BLaER1 treated with 17β-estradiol and CSF1 and Interleukin-3, amounts not matched to agents 10 nM and 100 nM (cell line): ENCODE measurements at regions not wholly inside any gene's neighbourhood (a gene's known extent, or its start where the extent isn't known, plus 50 kb on each side); places are given as distances from the start of the nearest gene placed in this dataset.
A peak's percentile ranks its signal among the peaks of the same experiment; 100 is the strongest.
"Not testable (repeated sequence)": the region's sequence is repeated elsewhere in the genome, so short reads cannot be mapped to it uniquely, and the experiment has no call there.

Source experiments
- H3K27ac ChIP-seq, 11 experiments: shearing (Covaris generic); formaldehyde crosslinking; 2 replicates each; pipeline ENCODE4 v1.8.1; 2022
- H3K27me3 ChIP-seq, 11 experiments: shearing (Covaris generic); formaldehyde crosslinking; 2 replicates each; pipeline ENCODE4 v1.8.1; 2022
- H3K36me3 ChIP-seq, 11 experiments: shearing (Covaris generic); formaldehyde crosslinking; 2 replicates each; pipeline ENCODE4 v1.8.1; 2022
- H3K4me1 ChIP-seq, 10 experiments: shearing (Covaris generic); formaldehyde crosslinking; 2 replicates each; pipeline ENCODE4 v1.8.1; 2022
- H3K4me2 ChIP-seq, 11 experiments: shearing (Covaris generic); formaldehyde crosslinking; 2 replicates each; pipeline ENCODE4 v1.8.1; 2022
- H3K4me3 ChIP-seq, 10 experiments: shearing (Covaris generic); formaldehyde crosslinking; 2 replicates each; pipeline ENCODE4 v1.8.1; 2022
- H3K9ac ChIP-seq, 11 experiments: shearing (Covaris generic); formaldehyde crosslinking; 2 replicates each; pipeline ENCODE4 v1.8.1; 2022
- H3K9me3 ChIP-seq, 11 experiments: shearing (Covaris generic); formaldehyde crosslinking; replicated peaks in 1 of 11; 2 replicates each; pipeline ENCODE4 v1.8.1; 2022
- H4K20me1 ChIP-seq, 11 experiments: shearing (Covaris generic); formaldehyde crosslinking; 2 replicates each; pipeline ENCODE4 v1.8.1; 2022
- Cebpa-rat ChIP-seq, 11 experiments: shearing (Covaris generic); IDR thresholded peaks; 2 replicates each; pipeline ENCODE4 v1.8.1; 2022

DNA sequence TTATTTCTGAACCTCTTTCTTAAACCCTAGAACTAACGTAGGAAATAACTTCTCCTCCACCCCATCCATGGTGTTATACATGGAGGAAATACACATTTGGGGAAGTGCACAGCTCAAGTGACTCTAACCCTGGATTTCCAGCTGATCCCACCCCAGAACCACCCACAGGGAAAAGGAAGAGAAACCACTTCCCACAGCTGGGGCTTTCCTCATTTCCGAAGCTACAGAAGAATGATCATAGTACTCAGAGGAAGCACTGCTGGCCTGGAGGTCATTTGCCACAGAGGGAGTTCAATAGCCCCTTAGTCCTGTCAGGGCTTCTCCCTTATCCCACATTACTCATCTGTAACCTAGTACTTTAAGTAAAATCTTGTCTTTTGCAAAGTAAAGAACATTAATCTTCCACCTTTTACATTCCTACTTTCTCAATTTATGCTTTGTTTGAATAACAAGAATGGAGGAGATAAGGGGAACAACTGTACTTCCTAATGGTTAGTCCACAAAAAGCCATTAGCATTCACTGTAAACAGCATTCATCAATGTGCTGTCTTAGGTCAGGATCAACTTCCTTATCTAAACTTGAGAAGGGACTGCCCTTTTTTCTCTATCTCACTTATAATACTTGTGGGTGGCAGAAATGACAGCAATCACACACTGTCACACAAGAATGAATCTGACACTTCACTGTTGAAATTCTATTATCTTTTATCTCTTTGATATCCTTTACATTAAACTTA, 63.0 kb upstream of the RGS1 start:
- H3K27me3 ChIP-seq = no peaks in the 10 kb centered on the region
- TF ChIP-seq Cebpa-rat (IDR thresholded peaks at IDR 0.05) = no peak
- no peaks in the 10 kb centered on the region for H3K36me3 ChIP-seq
- no peak overlapping the region for H3K4me3 ChIP-seq
- H3K9me3 ChIP-seq = no peaks in the 10 kb centered on the region
- peaks cover 39 to 62% (median 54%) of the 10 kb centered on the region in 10 experiments for H3K4me1 ChIP-seq
- no peaks in the 10 kb centered on the region for H4K20me1 ChIP-seq
- peak overlapping the region; percentile 45 to 83 (median 69) for H3K4me2 ChIP-seq
- H3K27ac ChIP-seq = peak overlapping the region in 10 of 11 experiments; percentile 6 to 76 (median 46); a peak in 16 of 22 replicates
- H3K9ac ChIP-seq = peak overlapping the region in 2 of 11 experiments; percentile 39 to 49; a peak in 4 of 22 replicates

DNA sequence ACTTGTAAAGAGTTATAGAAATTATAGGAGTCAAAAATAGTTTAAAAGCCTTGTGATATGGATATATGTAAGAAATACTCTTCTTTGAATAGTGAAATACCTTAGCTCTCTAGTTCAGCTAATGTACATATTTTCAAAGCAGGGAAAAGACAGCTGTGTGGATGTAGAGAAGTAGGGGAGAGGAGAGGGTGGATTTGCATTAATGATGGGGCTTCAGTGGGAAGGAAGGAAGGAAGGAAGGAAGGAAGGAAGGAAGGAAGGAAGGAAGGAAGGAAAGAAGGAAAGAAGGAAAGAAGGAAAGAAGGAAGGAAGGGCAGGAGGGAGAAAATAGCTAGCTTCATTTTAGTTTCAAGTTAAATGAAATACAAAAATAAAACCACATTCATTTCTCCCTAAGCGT, 62.4 kb upstream of the RGS1 start:
- no peaks in the 10 kb centered on the region for H4K20me1 ChIP-seq
- H3K27me3 ChIP-seq = no peaks in the 10 kb centered on the region
- no peak overlapping the region for H3K4me3 ChIP-seq
- H3K9ac ChIP-seq = no peak overlapping the region
- peak overlapping the region in 10 of 11 experiments; percentile 45 to 83 (median 74); a peak in 18 of 22 replicates for H3K4me2 ChIP-seq
- H3K27ac ChIP-seq = peak overlapping the region in 7 of 11 experiments; percentile 38 to 76 (median 54); a peak in 14 of 22 replicates
- peaks cover 41 to 65% (median 57%) of the 10 kb centered on the region in 10 experiments for H3K4me1 ChIP-seq
- no peaks in the 10 kb centered on the region for H3K36me3 ChIP-seq
- TF ChIP-seq Cebpa-rat (IDR thresholded peaks at IDR 0.05) = no peak
- no peaks in the 10 kb centered on the region for H3K9me3 ChIP-seq

DNA sequence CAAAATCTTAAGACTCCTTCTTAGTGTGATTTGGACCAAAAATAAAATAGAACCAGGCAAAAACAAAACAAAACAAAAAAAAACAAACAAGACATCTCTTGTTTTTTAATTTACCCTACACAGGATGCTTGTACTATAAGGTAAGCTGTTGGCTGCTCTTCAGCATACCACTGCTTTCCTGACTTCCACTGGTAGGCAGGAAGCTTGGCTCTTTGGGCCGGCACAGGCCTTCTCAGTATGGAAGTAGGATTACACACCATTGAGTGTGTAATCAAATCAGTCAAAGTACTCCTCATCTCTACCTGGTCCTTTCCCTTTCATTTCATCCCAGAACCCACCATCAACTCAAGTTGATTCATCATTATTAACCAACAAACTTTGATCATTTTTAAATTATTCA, 61.9 kb upstream of the RGS1 start:
- no peaks in the 10 kb centered on the region for H3K9me3 ChIP-seq
- no peaks in the 10 kb centered on the region for H4K20me1 ChIP-seq
- H3K36me3 ChIP-seq = no peaks in the 10 kb centered on the region
- no peak overlapping the region for H3K9ac ChIP-seq
- no peak overlapping the region for H3K4me3 ChIP-seq
- H3K4me2 ChIP-seq = peak overlapping the region in 10 of 11 experiments; percentile 10 to 83 (median 72); a peak in 15 of 22 replicates
- peaks cover 41 to 65% (median 57%) of the 10 kb centered on the region in 10 experiments for H3K4me1 ChIP-seq
- TF ChIP-seq Cebpa-rat (IDR thresholded peaks at IDR 0.05) = no peak
- H3K27ac ChIP-seq = peak overlapping the region in 5 of 11 experiments; percentile 42 to 76 (median 64); a peak in 9 of 22 replicates
- H3K27me3 ChIP-seq = no peaks in the 10 kb centered on the region

DNA sequence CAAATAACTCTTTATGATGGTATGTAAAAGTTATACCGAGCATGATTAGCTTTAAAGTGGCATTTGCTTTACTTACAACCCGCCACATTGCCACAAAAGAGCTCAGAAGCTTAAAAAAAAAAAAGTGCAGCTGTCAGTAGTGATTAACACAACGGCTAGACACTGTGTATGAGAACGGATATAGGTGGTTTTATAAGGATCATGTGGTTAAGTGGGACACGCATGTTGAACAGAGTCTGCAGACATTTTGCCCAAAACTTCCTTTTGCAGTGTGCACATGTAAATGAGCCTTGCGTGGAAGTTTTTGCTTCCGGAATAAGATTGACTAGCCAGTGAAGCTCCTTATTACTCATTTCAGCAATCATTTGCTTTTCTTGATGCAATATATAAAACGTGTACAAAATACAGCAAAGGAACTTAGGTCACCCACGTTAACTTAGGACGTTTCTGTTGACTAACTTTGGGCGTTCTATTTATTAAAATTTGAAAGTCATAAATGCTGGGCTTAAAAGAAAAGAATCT, 58.7 kb upstream of the RGS1 start:
- H3K4me2 ChIP-seq = peak overlapping the region; percentile 63 to 94 (median 76)
- H3K27ac ChIP-seq = peak overlapping the region; percentile 27 to 94 (median 66); a peak in 21 of 22 replicates
- H3K9ac ChIP-seq = peak overlapping the region in 9 of 11 experiments; percentile 15 to 77 (median 59); a peak in 14 of 22 replicates
- peak overlapping the region in 5 of 10 experiments; percentile 2 to 39 (median 7); a peak in 7 of 20 replicates for H3K4me3 ChIP-seq
- H3K27me3 ChIP-seq = no peaks in the 10 kb centered on the region
- TF ChIP-seq Cebpa-rat (IDR thresholded peaks at IDR 0.05) = peak in 6 of 11 experiments; percentile 41 to 92 (median 77); a peak in 10 of 22 replicates
- no peaks in the 10 kb centered on the region for H3K36me3 ChIP-seq
- H4K20me1 ChIP-seq = no peaks in the 10 kb centered on the region
- H3K9me3 ChIP-seq = no peaks in the 10 kb centered on the region
- peaks cover 46 to 74% (median 70%) of the 10 kb centered on the region in 10 experiments for H3K4me1 ChIP-seq

DNA sequence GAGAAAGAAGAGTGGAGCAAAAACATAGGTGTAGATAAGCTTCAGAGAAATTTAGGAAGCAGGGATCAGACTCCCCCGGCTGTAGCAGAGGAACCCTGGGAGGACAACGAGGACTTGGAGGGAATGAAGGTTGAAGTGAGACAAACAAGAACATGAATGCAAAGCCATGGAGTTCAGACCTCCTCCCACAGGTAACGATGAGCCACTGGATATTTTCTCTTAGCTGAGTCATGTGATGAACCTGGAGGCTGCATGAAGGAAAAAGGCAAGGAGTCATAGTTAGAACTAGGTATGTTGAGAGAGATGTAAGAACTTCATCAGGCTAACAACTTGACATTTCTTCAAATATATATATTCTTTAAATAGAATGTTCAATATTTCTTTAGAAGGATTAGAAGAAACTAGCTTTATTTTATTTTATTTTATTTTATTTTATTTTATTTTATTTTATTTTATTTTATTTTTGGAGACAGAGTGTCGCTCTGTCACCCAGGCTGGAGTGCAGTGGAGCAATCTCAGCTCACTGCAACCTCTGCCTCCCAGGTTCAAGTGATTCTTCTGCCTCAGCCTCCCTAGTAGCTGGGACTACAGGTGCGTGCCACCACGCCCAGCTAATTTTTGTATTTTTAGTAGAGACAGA, 57.7 kb upstream of the RGS1 start:
- Histone ChIP-seq H3K27ac (peak overlapping the region in 10 of 11 experiments; percentile 10 to 94 (median 66); a peak in 17 of 22 replicates), H3K4me1 (peaks cover 43 to 74% (median 68%) of the 10 kb centered on the region in 10 experiments), H3K4me2 (peak overlapping the region; percentile 47 to 94 (median 74)), H3K9ac (peak overlapping the region in 3 of 11 experiments; percentile 12 to 70 (median 59); a peak in 4 of 22 replicates)
- H3K9me3 ChIP-seq, H3K36me3 ChIP-seq, H4K20me1 ChIP-seq, H3K4me3 ChIP-seq, H3K27me3 ChIP-seq: not testable (repeated sequence)

DNA sequence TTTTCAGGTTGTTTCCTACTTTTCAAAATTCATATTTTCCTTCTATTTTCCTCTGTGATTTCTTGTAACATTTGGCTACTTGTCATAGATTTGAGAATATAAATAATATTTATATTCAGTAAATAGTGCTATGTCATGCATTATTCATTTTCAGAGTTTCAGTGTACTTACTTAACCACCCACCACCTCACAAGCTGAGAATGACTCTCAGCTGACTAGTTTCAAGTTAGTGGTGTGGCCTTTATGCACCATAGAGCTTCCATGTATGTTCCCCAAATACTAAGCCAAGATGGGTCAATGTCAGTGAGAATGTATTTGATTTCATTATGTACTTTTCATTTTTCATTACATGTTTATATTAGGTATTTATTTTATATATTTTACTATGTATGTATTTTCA, 56.9 kb upstream of the RGS1 start:
- Histone ChIP-seq H3K9ac (no peak overlapping the region), H3K4me1 (peaks cover 39 to 65% (median 59%) of the 10 kb centered on the region in 10 experiments), H3K27me3 (no peaks in the 10 kb centered on the region), H3K9me3 (no peaks in the 10 kb centered on the region), H4K20me1 (no peaks in the 10 kb centered on the region), H3K4me2 (no peak overlapping the region), H3K36me3 (no peaks in the 10 kb centered on the region), H3K4me3 (no peak overlapping the region), H3K27ac (peak overlapping the region in 2 of 11 experiments; percentile 71 to 94; a peak in 2 of 22 replicates)
- no peak for TF ChIP-seq Cebpa-rat (IDR thresholded peaks at IDR 0.05)

DNA sequence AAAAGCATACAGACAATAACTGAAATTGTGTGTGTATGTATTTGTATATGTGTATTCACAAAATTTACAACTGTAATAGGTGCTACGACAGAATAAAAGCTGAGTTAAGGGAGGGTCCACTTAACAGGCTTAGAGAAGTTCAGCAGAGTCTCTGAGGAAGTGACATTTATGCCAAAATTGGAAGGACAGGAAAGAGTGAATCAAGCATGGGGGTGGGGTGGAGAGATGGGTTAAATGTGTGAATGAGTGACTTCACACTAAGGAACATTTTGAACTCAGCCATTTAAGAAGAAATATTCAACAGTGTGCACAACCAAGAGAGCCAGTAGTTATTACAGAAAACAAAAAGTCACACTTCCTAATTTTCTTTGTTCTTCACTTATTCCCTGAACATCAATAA, 53.8 kb upstream of the RGS1 start:
- H3K9ac ChIP-seq = no peak overlapping the region; a peak in 1 of 22 replicates
- H3K4me1 ChIP-seq = peaks cover 21 to 48% (median 38%) of the 10 kb centered on the region in 10 experiments
- H3K27me3 ChIP-seq = no peaks in the 10 kb centered on the region
- H3K4me3 ChIP-seq = 0 out of 20 replicates have a peak overlapping the region, but pooled peaks of 1 of the 10 experiments have one; percentile 18
- no peaks in the 10 kb centered on the region for H4K20me1 ChIP-seq
- peak overlapping the region; percentile 59 to 83 (median 71) for H3K4me2 ChIP-seq
- H3K27ac ChIP-seq = peak overlapping the region in 5 of 11 experiments; percentile 5 to 56 (median 19); a peak in 4 of 22 replicates
- no peak for TF ChIP-seq Cebpa-rat (IDR thresholded peaks at IDR 0.05)
- no peaks in the 10 kb centered on the region for H3K9me3 ChIP-seq
- H3K36me3 ChIP-seq = no peaks in the 10 kb centered on the region

DNA sequence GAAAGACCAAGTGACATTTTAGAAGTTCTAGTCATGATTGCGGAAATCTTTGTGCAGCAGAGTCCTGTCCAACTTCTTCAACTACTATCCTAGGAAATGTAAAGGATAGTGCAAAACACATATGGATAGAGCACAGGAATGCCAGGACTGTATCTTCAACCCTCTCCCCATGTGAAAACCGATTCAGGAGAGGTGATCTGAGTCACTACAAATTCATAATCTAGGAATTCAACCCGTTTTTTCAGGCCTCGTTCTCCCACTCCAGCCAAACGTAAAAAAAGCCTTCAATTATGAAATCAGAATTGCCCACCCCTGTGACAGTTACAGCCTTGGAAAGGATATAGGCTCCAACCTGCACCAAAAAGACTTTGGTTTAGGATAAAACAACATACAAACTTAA, 52.9 kb upstream of the RGS1 start:
- H3K9me3 ChIP-seq = no peaks in the 10 kb centered on the region
- TF ChIP-seq Cebpa-rat (IDR thresholded peaks at IDR 0.05) = no peak
- no peak overlapping the region for H3K4me3 ChIP-seq
- H3K4me1 ChIP-seq = peaks cover 17 to 47% (median 29%) of the 10 kb centered on the region in 10 experiments
- no peaks in the 10 kb centered on the region for H4K20me1 ChIP-seq
- no peak overlapping the region for H3K27ac ChIP-seq
- H3K27me3 ChIP-seq = no peaks in the 10 kb centered on the region
- H3K4me2 ChIP-seq = peak overlapping the region in 9 of 11 experiments; percentile 59 to 83 (median 71); a peak in 12 of 22 replicates
- H3K36me3 ChIP-seq = no peaks in the 10 kb centered on the region
- H3K9ac ChIP-seq = no peak overlapping the region

DNA sequence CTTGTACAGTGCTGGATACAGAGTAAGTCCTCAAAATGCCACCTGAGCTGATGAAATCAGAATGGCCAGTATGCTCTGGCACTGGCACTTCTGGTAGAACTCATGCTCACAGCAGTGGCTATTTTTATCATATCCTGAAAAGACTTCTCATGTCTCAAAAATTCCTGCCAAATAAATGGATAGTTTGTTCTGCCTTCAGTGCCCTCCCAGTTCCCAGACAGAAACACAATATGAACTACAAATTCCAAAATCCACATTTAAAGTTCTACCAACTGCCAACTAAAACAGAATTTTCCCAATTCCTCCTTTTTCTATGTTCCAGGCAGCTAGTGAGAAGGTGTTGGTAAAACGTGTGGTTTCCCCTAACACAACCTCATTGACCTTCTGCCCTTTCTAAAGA, 51.4 kb upstream of the RGS1 start:
- Histone ChIP-seq H3K4me3 (no peak overlapping the region), H3K27me3 (no peaks in the 10 kb centered on the region), H4K20me1 (no peaks in the 10 kb centered on the region), H3K36me3 (no peaks in the 10 kb centered on the region), H3K4me1 (peaks cover 15 to 55% (median 25%) of the 10 kb centered on the region in 10 experiments), H3K4me2 (peak overlapping the region in 5 of 11 experiments; percentile 3 to 43 (median 37); a peak in 7 of 22 replicates), H3K27ac (no peak overlapping the region), H3K9ac (no peak overlapping the region), H3K9me3 (no peaks in the 10 kb centered on the region)
- no peak for TF ChIP-seq Cebpa-rat (IDR thresholded peaks at IDR 0.05)
